ENCODE measurements at regions not wholly inside any gene's neighbourhood (a gene's known extent, or its start where the extent isn't known, plus 50 kb on each side); places are given as distances from the start of the nearest gene placed in this dataset.

DNA sequence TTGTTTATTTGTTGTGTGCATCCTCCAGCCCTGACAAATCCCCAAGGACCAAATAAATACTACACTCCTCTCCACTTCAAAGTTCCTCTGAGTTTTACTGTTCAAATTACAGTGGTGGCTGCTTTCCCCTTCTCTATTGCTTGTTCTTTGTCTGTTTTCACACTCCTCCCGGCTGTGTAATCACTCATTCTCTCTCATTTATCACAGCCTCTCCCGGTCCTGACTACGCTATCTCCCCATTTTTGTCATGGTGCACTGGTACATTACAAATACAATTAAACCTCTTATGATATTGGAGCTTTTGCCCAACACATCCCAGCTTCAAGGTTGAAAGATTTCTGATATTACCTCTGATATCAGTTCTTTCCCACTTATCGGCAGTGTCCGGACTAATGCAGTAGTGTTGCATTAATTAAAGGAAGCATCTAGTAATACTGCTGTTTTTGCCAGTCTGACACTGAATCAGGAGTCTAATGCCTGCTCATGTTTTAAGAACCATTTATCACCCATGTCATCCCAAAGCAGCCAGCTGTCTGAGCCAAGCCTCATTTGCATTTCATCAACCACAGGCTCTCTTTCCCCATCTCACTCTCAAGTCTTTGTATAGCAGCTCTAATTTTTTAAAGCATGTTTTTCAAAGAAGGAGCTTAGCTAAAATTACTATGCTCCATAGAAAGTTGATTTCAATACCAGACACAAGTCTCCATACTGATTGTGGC, 740.5 kb downstream of the ROBO2 start:
- Mint-ChIP-seq H3K27ac (ENCODE audit: unreplicated experiment) (no peak overlapping the region), H3K36me3 (ENCODE audit: low read depth) (no peaks in the 10 kb centered on the region), H3K9me3 (ENCODE audit: low read depth) (peaks cover 8% of the 10 kb centered on the region), H3K4me3 (ENCODE audit: unreplicated experiment) (no peak overlapping the region), H3K4me1 (ENCODE audit: low read depth) (no peaks in the 10 kb centered on the region), H3K27me3 (ENCODE audit: low read depth) (no peaks in the 10 kb centered on the region)
- TF ChIP-seq, protein P1, sequence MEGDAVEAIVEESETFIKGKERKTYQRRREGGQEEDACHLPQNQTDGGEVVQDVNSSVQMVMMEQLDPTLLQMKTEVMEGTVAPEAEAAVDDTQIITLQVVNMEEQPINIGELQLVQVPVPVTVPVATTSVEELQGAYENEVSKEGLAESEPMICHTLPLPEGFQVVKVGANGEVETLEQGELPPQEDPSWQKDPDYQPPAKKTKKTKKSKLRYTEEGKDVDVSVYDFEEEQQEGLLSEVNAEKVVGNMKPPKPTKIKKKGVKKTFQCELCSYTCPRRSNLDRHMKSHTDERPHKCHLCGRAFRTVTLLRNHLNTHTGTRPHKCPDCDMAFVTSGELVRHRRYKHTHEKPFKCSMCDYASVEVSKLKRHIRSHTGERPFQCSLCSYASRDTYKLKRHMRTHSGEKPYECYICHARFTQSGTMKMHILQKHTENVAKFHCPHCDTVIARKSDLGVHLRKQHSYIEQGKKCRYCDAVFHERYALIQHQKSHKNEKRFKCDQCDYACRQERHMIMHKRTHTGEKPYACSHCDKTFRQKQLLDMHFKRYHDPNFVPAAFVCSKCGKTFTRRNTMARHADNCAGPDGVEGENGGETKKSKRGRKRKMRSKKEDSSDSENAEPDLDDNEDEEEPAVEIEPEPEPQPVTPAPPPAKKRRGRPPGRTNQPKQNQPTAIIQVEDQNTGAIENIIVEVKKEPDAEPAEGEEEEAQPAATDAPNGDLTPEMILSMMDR (IDR thresholded peaks at IDR 0.05): no peak
- no peak for DNase-seq (ENCODE audit: low spot score)

DNA sequence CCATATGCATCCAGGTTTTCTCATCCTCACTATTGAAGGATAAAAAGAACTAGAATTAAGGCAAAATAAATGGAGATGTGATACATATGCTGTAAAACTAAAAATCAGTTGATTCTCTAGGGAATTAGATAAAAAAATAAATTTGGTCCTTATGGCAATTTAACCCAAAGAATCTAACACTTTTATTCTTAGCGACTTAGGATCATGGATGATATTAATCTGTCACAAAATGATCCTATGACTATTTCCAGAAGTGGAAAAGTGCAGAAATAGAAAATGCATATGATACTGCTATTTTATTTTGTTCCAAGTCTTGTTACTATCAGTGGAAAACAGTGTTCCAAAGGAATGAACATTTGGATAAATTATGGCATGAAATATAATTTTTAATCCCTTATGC, 746.3 kb downstream of the ROBO2 start:
- no peak overlapping the region for H3K4me3 Mint-ChIP-seq (ENCODE audit: unreplicated experiment)
- H3K36me3 Mint-ChIP-seq (ENCODE audit: low read depth): no peaks in the 10 kb centered on the region
- peaks cover 2% of the 10 kb centered on the region for H3K9me3 Mint-ChIP-seq (ENCODE audit: low read depth)
- H3K4me1 Mint-ChIP-seq (ENCODE audit: low read depth): no peaks in the 10 kb centered on the region
- no peaks in the 10 kb centered on the region for H3K27me3 Mint-ChIP-seq (ENCODE audit: low read depth)
- DNase-seq (ENCODE audit: low spot score): no peak
- H3K27ac Mint-ChIP-seq (ENCODE audit: unreplicated experiment): no peak overlapping the region
- TF ChIP-seq, protein P1 (IDR thresholded peaks at IDR 0.05): no peak

DNA sequence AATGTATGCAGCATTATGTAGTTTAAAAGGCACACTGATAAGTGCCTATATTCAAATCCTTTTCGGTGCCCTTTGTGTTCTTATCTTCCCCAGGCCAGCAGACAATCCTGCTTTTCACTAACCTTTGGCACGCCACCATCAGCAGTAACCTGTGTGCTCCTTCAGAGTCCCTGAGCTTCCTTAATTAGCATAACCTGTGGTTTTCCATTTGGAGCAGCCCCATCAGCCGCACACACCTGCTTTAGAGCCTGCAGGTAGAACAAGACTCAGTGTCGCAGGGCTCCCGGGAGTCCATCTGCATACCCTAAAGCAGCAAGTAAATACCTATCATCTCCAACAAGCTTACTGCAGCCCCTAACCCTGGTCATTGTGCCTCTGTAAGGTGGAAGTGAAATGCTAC, 755.1 kb downstream of the ROBO2 start:
- TF ChIP-seq, protein P1 (IDR thresholded peaks at IDR 0.05): no peak
- DNase-seq (ENCODE audit: low spot score): no peak
- no peaks in the 10 kb centered on the region for H3K27me3 Mint-ChIP-seq (ENCODE audit: low read depth)
- no peak overlapping the region for H3K27ac Mint-ChIP-seq (ENCODE audit: unreplicated experiment)
- no peaks in the 10 kb centered on the region for H3K36me3 Mint-ChIP-seq (ENCODE audit: low read depth)
- no peaks in the 10 kb centered on the region for H3K4me1 Mint-ChIP-seq (ENCODE audit: low read depth)
- H3K9me3 Mint-ChIP-seq (ENCODE audit: low read depth): no peaks in the 10 kb centered on the region
- no peak overlapping the region for H3K4me3 Mint-ChIP-seq (ENCODE audit: unreplicated experiment)

DNA sequence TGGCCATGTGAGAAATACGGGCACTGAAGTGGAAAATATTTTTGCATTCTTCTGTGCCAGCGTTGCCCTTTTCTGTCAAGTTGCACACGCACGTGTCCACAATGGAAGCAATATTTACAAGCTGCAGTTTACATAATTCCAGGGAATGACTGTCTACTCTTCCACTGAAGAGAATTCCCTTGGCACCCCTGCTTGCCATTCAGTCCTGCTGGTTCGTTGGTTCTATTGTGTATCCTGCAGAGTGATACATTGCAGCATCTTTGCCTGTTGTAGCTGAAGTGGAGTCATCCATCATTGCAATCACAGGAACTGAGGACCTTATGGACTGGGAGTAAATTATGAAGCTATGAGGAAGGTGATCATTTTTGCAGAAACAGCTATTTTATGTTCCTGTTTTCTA, 759.4 kb downstream of the ROBO2 start:
- Mint-ChIP-seq H3K36me3 (ENCODE audit: low read depth) (no peaks in the 10 kb centered on the region), H3K4me3 (ENCODE audit: unreplicated experiment) (no peak overlapping the region), H3K9me3 (ENCODE audit: low read depth) (no peaks in the 10 kb centered on the region)

DNA sequence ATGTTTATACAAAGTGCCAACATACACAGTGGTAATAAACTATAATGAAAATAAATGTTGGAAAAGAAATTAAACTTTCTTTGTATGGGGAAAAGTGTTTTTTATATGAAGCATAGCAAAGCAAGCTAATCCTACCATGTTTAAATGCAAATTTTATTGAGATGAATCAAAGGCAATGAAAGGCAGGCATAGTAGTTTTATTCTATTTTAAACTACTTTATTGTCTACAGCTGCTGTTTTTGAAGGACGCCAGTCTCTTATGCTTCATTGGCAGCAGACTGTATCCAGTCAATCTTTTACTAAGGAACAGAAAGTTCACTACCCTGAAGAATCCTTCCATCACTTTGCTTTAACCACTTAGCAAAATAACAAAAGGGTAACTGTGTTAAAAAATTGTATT, 761.0 kb downstream of the ROBO2 start:
- no peak for DNase-seq (ENCODE audit: low spot score)
- TF ChIP-seq, protein P1 (IDR thresholded peaks at IDR 0.05): no peak
- H3K36me3 Mint-ChIP-seq (ENCODE audit: low read depth): no peaks in the 10 kb centered on the region
- H3K9me3 Mint-ChIP-seq (ENCODE audit: low read depth): no peaks in the 10 kb centered on the region
- H3K27me3 Mint-ChIP-seq (ENCODE audit: low read depth): no peaks in the 10 kb centered on the region
- no peak overlapping the region for H3K4me3 Mint-ChIP-seq (ENCODE audit: unreplicated experiment)
- no peak overlapping the region for H3K27ac Mint-ChIP-seq (ENCODE audit: unreplicated experiment)
- no peaks in the 10 kb centered on the region for H3K4me1 Mint-ChIP-seq (ENCODE audit: low read depth)

More for the DNA sequence above, 759.4 kb downstream of the ROBO2 start:
- Mint-ChIP-seq H3K27me3 (ENCODE audit: low read depth) (no peaks in the 10 kb centered on the region), H3K27ac (ENCODE audit: unreplicated experiment) (no peak overlapping the region), H3K4me1 (ENCODE audit: low read depth) (no peaks in the 10 kb centered on the region)
- no peak for DNase-seq (ENCODE audit: low spot score)
- TF ChIP-seq, protein P1 (IDR thresholded peaks at IDR 0.05): no peak
